GM21515 (cell line): ENCODE measurements at regions not wholly inside any gene's neighbourhood (a gene's known extent, or its start where the extent isn't known, plus 50 kb on each side); places are given as distances from the start of the nearest gene placed in this dataset.
"Not testable (repeated sequence)": the region's sequence is repeated elsewhere in the genome, so short reads cannot be mapped to it uniquely, and the experiment has no call there.

Experiments used
- ATAC-seq: cut with Tn5 transposase; IDR thresholded peaks from one replicate; pipeline ENCODE4 v1.9.1; 2021; ENCODE audit not compliant: unreplicated experiment

DNA sequence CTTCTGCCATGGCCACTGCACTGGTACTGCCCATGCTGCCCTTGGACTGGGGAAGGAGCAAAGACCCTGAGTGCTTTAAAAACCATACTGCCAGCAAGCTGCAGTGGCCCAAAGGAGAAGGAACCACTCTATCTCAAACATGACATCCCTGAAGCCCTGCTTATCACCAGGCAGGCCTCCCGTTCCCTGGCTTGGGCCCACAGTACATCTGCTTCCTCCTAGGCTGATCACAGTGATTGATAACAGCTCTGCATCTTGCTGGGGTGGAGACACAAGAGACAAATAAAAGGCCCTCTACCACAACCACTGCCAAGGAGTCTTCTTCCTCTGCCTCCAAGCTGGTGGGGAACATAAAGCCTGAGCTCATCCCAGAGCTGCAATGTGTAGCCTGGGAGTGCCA is 567.5 kb downstream of the TRHDE start:
- no peak for ATAC-seq

DNA sequence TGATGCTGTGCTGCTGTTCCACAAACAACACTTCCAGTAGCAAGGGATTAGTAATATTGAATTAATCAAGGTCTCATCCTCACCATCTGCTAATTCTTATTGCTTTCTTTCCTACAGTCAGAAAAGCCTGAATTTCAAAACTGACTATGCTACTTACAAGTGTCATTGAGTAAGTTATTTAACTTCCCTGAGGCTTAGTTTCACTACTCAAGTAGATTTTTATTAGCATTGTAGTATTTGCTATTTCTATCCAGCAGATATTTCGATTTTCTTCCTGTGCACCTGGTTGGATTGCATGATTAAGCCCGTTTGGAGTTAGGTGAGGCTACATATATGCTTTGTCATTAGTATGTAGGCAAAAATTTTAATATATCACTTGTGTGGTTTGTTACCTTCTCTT is 591.5 kb downstream of the TRHDE start:
- ATAC-seq, result no peak

DNA sequence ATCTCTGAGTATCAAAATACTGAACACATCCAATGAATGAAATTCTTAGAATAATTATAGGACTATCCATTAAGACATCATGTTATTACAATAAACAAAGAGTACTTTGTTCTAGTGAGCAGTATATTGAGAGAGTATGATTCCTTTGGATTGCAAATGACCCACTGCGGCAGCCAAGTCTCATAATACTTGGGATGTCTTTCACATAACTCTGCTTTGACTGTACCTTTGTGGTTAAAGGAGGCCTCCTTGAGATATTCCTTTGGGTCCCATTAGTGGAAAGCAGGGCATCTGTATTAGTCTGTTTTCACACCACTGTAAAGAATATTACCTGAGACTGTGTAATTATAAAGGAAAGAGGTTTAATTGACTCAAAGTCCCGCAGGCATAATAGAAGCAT is 593.8 kb downstream of the TRHDE start:
- ATAC-seq, result no peak

DNA sequence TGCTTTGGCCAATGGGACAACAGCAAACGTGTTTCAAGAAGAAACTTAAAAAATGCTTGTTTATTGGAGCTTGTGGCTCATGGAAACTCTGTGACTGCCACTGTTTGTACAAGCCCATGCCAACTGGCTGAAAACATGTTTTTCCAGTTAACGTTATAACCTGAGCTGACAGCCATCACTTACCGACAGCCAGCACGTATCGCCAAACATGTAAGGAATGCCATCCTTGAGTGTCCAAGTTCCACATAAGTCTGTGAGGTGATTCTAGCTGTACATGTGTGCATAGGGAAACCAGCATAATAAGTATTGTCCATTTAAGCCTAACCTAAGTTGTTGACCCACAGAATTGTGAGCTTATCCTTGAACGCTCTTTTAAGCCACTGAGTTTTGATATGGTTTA is 596.9 kb downstream of the TRHDE start:
- no peak for ATAC-seq

DNA sequence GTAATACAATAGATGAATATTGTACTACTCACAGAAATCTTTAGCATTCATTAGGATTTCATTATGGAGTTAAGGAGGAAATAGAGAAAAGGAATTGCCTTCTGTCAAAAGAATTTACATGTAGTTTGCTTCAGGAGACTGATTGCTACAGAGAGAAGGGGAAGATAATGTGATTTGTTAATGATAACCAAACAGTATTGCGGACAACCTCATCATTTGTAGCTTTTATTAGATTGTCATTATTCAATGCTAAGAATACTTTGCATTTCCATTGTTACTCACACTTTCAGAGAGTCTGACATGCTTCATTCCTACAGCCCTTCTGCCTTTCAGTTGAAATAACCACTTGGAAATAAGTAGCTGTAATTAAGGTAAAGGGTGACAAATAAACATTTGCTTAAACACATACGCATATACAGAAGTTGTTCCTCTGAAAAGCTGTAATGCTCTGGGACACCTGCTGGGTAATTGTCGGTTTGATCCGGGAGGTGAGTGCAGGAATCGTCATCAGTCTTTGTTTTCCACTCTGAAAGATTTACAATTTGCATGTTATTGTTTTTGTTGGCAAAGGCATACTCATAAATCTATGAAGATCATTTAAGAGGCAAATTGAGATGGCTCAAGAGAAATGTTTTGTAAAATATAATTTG is 600.2 kb downstream of the TRHDE start:
- no peak for ATAC-seq

DNA sequence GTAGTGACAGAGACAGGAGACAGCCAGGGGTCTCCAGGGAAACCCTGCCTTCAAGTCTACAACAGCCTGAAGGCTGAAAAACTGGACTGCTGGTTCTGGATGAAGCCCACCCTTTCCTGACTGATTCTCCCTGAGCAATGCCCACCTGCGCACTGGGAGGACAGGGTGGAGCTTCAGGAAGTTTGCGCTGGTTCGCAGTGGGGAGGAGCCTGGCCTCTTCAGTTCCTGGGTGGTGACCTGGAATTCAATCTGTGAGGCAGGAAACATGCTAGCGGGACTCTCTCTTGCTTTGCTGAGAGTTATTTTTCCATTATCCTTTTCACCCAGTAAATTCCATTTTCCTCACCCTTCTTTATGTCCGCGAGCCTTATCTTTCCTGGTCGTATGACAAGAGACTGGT is 600.8 kb downstream of the TRHDE start:
- no peak for ATAC-seq

DNA sequence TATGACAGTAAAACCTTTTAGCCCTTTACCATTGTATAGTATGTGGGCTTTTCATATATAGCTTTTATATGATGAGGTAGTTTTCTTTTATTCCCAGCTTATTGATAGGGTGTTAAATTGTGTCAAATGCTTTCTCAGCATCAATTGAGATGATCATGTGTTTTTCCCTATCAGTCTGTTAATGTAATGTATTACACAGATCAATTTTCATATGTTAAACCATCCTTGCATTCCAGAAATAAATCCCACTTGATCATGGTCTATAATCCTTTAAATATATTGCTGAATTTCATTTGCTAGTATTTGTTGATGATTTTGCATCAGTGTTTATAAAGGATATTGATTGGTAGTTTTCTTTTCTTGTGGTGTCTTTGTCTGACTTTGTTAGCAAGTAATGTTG is 603.9 kb downstream of the TRHDE start:
- ATAC-seq, result no peak

DNA sequence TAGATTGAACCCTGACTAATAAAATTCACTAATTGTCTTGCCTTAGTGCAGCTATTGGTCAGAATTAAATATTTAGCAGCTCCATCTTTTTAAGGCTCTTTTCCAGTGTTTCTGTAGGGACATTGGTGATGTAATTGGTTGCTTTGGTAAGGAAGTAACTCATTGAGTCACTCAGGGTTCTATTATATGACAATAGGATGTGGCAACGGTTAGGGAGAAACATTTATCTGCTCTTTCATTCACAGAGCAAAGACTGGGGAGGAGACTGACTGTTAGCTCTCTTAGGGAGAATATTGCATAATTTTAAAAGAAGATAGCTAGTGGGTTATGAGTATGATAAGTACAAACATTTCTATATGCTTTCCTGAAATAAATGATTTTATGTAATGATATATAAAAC is 616.5 kb downstream of the TRHDE start:
- no peak for ATAC-seq

DNA sequence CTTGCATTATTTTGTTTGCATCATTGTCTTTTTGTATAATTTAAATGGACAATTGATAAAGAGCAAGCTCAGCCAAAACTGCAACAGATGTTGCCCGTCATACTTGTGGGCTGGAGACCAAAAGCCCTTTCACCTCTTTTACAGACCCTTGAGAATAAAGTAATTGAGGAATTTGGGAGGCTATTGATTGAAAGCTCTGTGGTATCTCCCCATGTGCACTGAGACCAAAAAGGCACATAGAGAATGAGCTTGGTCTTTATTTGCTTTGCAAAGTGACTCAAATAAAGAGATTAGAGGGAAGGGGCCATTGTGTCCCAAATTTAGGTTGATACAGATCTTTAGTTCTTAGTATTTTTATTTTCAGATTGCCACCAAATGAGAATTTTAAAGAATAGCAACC is 617.6 kb downstream of the TRHDE start:
- ATAC-seq, result no peak

DNA sequence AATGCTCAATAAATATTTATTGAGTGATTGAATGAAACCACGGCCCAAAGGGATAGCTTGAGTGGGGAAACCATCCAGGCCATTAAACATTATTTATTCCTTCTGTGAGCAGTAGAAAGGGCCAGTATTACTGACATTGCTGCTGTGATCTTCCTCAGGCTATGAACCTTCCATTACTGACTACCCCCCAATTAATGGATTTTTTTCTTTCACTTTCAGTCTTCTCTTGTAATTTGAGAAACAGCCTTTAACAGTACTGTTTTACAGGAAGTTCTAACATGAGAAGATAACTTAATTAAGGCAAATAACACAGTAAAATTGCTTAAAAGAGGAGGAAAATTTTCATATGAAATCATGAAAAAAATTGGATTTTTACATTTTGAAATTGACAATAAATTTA is 629.5 kb downstream of the TRHDE start:
- no peak for ATAC-seq

DNA sequence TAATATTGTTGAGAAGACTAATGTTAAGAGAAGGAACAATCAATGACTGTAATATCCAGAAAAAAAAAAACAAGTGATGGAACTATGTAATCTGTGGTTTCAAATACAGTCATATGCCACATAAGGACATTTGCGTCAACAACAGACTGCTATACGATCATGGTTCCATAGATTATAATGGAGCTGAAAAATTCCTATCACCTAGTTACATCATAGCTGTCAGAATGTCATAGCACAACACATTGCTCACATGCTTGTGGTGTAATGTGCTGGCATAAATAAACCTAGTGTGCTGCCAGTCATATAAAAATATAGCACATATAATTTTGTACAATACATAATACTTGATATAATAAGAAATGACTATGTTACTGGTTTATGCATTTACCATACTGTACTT is 653.5 kb downstream of the TRHDE start:
- ATAC-seq, result no peak

DNA sequence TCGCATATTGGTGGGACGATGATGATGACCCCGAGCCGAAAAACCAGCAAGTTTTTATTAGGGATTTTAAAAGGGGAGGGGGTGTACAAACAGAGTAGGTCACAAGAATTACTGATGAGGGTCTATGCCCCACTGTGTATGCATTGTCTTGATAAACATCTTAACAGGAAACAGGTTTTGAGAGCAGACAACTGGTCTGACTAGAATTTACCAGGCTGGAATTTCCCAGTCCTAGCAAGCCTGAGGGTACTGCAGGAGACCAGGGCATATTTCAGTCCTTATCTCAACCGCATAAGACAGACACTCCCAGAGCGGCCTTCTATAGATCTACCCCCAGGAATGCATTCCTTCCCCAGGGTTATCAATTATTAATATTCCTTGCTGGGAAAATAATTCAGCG is 659.7 kb downstream of the TRHDE start:
- not testable (repeated sequence) for ATAC-seq

DNA sequence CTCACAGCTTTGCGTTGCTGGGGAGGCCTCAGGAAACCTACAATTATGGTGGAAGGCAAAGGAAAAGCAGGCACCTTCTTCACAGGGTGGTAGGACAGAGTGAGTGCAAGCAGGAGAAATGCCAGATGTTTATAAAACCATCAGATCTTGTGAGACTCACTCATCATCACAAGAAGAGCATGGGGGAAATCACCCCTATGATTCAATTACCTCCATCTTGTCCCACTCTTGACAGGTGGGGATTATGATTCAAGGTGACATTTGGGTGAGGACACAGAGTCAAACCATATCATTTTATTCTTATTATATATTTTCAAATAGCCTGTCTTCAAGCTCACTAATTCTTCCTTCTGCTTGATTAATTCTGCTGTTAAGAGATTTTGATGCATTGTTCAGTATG is 665.3 kb downstream of the TRHDE start:
- no peak for ATAC-seq

DNA sequence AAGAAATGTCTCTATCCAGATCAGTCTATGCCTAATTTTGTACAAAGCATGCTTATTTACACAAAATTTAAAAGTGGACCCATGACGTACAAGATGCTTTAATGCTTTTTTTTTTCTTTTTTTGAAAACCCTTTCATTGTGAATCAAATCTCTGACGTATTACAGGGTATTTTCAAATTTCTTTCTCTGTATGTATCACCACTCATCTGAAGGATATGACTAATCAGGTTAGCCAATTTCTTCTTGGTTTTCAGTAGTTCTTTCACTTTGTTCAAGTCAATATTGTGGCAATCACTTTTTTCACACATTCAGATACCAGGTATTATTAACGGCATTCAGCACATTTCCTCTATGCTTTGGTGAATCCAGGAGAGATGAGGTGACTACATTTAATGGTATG is 685.3 kb downstream of the TRHDE start:
- no peak for ATAC-seq

DNA sequence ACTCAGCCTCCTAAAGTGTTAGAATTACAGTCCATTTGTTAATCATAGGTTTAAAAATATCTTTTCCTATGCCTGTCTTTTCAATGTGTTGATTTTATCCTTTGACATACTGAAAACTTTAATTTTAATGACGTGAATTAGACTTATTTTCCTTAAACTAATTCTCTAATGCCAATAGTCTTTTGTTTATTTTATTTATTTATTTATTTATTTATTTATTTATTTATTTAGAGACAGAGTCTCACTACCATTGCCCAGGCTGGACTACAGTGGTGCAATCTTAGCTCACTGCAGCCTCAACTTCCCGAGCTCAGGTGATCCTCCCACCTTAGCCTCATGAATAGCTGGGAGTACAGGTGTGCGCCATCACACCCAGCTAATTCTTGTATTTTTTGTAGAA is 694.5 kb downstream of the TRHDE start:
- no peak for ATAC-seq

DNA sequence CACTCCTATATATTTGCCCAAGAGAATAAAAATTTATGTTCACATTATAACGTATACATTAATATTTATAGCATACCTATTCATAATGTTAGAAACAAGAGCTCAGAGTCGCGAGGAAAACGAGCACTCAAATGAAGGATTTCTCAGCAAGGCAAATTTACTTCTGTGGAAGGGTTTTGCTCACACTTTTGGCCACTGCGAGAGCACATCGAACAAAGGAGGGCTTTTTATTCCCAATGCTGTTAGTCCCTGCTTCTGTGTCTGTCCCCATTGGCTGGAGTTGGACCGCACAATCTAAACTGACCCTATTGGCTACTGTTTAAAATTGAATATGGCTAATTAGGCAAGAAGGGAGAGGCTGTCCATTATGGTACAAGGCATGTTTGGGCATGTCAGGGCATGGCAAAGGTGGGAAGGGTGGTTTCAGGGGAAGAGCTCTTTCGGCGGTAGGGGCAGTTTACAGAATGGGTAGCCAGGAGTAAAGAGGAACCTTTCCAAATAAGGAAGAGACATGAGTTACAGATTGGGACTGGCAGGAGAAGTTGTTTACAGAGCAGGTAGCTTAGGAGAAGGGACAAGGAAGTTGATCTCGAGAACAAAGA is 702.9 kb downstream of the TRHDE start:
- ATAC-seq, result no peak

DNA sequence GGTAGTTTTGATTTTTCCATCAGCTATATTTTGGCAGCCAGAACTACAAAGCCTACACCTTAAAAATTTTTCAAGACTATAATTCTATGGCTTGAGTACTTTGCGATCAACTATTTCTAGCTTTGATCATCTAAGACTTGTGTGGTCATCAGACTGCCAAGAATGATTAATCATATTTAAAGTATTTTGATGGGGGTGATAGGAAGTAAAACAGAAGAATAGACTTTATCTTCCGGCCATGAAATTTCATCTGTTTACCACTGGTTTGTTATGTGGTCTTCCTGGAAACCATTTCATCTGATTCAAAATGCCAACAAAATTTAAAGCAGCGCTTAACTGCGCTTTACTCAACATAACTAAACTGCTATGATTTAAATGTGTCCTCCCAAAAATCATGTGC is 706.8 kb downstream of the TRHDE start:
- ATAC-seq, result no peak

DNA sequence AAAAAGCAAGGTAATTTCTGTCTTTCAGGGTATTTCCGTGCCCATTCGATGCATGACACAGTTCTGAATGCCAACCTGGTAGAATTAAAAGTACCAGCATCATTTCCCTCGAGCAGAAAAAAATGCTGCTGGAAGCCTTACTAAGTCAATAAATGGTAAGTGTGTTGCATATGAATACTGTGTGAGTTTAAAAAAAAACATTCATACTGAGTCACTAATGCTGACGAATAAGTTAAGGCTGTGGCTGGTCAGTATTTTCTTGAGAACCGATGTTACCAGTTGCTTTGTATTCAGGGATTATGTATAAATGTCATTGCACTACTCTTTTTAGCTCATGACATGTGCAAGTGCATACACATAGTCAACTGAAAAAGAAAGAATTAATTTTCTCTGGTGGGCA is 710.2 kb downstream of the TRHDE start:
- no peak for ATAC-seq

DNA sequence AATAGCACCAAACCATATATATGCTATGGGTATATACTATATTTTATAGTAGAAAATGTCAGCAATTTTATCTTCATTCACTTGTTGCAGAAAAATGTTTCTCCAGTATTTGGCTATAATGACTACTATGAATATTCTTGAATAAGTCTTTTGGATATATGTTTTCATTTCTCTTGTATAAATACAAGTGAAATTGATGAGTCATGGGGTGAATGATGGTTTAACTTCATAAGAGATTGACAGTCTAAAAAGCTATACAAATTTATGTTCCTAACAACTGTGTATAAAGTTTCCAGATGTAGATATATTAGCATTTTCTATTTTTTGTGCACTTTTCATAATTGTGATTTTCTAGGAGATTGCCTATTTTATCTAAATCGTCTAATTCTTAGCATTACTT is 714.8 kb downstream of the TRHDE start:
- no peak for ATAC-seq

DNA sequence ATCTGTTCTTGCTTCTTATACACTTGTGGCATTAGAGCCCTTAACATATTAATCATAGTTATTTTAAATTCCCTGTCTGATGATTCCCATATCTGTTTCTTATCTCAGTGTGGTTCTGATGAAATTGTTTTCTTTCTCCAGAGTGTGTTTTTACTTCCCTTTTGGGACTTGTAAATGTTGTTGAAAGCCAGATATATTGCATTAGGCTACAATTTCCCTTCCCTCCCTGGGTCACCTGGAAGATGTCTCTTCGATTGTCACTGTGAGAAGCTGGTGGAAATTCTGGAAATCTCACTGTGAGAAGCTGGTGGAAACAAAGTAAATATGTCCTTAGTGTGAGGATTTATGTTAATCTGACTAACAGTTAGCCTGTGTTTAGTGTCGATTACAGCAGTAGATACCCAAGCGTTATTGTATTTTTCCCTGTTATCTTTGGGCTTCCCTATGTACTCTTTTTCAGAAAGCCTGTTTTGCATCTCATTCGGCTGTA is 717.3 kb downstream of the TRHDE start:
- no peak for ATAC-seq

DNA sequence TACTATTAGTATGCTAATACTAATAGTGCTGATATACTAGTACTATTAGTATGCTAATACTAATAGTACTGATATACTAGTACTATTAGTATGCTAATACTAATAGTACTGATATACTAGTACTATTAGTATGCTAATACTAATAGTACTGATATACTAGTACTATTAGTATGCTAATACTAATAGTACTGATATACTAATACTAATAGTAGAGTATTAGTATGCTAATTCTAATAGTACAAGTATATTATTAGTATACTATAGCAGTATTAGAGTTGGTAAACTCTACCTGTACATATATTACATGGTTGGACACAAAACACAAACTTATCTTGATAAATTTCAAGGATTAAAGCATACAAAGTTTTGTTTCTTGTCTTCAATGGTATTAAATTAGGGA is 722.9 kb downstream of the TRHDE start:
- not testable (repeated sequence) for ATAC-seq

DNA sequence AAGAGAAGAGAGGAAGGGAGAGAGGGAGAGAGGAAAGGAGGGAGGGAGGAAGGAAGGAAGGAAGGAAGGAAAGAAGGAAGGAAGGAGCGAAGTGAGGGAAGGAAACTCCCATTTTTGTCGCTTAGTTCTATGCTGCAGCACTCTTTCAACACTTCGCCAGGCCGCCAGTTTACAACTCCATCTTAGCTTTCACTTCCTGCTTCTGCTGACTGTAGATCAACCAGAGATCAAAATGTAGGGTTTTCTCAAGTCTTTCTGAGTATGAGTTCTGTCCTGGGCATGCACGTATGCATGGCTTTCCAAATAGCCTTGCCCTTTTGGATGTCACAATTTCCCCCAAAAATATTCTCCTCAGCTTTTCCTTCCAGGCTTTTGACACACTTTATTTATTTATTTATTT is 723.4 kb downstream of the TRHDE start:
- ATAC-seq, result no peak

DNA sequence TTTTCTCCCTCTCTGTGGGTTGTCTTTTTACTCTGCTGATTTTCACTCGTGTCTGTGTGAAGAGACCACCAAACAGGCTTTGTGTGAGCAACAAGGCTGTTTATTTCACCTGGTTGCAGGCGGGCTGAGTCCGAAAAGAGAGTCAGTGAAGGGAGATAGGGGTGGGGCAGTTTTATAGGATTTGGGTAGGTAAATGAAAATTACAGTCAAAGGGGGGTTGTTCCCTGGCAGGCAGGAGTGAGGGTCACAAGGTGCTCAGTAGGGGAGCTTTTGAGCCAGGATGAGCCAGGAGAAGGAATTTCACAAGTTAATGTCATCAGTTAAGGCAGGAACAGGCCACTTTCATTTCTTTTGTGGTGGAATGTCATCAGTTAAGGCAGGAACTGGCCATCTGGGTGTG is 729.6 kb downstream of the TRHDE start:
- ATAC-seq, result not testable (repeated sequence)
